ENCODE measurements at regions not wholly inside any gene's neighbourhood (a gene's known extent, or its start where the extent isn't known, plus 50 kb on each side); places are given as distances from the start of the nearest gene placed in this dataset.
A peak's percentile ranks its signal among the peaks of the same experiment; 100 is the strongest.

DNA sequence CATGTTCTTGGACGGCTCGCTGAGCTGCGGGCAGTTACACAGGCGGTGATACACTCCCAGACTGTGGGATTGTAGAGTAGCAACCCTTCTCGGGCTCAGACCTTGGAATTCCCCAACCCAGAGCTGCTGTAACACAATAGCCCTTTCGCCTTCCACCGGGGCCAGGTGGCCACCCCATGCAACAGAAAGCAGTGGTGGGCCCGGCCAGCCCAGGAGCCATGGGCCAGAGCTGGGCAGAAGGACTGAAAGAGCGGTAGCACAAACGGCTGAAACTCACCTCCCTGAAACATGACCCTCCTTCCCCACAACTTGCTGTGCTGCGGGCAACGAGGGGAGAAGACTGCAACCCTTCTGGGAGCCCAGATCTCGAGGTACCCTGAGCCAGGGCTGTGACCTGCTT is 429.0 kb downstream of the SLITRK1 start:
- Mint-ChIP-seq H3K4me1 (ENCODE audit: insufficient read depth, unreplicated experiment) (peaks cover 24% of the 10 kb centered on the region), H3K9me3 (ENCODE audit: unreplicated experiment) (no peaks in the 10 kb centered on the region), H3K4me3 (ENCODE audit: unreplicated experiment) (no peak overlapping the region), H3K27me3 (ENCODE audit: insufficient read depth, unreplicated experiment) (no peaks in the 10 kb centered on the region), H3K27ac (ENCODE audit: low read depth, unreplicated experiment) (no peak overlapping the region), H3K36me3 (ENCODE audit: insufficient read depth, unreplicated experiment) (peaks cover 6% of the 10 kb centered on the region)
- ChIA-PET CTCF (interaction anchor here (0.6 kb wide), 1 partner anchor 13 kb away, joined by 3 read pairs; no protein-coding TSS in a partner anchor), POLR2A (no interaction called here)
- BruUV-seq (replicated peaks), result no TSS peak
- DNase-seq (ENCODE audit: unreplicated experiment), result no peak
- intact Hi-C loops (cut with micrococcal nuclease), result no loop called here
- TF ChIP-seq, protein P1, sequence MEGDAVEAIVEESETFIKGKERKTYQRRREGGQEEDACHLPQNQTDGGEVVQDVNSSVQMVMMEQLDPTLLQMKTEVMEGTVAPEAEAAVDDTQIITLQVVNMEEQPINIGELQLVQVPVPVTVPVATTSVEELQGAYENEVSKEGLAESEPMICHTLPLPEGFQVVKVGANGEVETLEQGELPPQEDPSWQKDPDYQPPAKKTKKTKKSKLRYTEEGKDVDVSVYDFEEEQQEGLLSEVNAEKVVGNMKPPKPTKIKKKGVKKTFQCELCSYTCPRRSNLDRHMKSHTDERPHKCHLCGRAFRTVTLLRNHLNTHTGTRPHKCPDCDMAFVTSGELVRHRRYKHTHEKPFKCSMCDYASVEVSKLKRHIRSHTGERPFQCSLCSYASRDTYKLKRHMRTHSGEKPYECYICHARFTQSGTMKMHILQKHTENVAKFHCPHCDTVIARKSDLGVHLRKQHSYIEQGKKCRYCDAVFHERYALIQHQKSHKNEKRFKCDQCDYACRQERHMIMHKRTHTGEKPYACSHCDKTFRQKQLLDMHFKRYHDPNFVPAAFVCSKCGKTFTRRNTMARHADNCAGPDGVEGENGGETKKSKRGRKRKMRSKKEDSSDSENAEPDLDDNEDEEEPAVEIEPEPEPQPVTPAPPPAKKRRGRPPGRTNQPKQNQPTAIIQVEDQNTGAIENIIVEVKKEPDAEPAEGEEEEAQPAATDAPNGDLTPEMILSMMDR (IDR thresholded peaks at IDR 0.05; ENCODE audit: unreplicated experiment), result no peak

DNA sequence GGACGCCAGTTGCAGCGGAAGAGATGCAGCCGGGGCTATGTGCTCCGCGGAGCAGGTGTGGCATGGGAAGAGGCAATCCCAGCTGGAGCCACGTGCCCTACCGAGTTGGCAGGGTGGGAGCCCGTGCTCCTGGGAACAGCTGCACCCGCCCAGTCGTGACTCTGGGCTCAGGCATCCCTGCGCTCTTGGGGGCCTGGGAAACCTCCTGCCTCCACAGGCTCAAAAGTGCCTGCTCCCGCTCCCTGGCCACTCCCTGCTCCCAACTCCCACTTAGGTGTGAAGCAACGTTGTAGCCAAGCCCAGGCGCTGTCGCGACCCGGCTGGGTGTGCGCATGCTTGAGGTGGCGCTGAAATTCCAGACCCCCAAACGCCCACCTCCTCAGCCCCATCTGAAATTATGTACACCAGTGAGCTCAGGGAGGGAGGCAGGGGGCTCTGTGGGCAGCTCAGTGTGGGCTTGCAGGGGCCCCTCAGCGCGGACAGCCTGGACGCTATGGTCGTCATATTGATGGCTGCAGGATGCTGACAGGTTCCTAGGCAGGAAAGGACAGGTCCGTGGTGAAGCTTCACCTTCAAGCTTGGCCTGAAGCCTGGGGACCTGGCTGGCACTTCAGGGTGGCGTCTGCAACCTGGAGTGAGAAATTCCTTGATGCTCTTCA is 429.9 kb downstream of the SLITRK1 start:
- TF ChIP-seq, protein P1 (IDR thresholded peaks at IDR 0.05; ENCODE audit: unreplicated experiment), result no peak
- no peak overlapping the region for H3K4me3 Mint-ChIP-seq (ENCODE audit: unreplicated experiment)
- BruUV-seq (replicated peaks), result no TSS peak
- no peaks in the 10 kb centered on the region for H3K9me3 Mint-ChIP-seq (ENCODE audit: unreplicated experiment)
- ChIA-PET POLR2A (no interaction called here), CTCF (interaction anchor here (0.6 kb wide), 2 partner anchors 9 to 168 kb away, joined by 3 read pairs; no protein-coding TSS in a partner anchor)
- intact Hi-C loops (cut with micrococcal nuclease), result no loop called here
- H3K36me3 Mint-ChIP-seq (ENCODE audit: insufficient read depth, unreplicated experiment), result peaks cover 6% of the 10 kb centered on the region
- no peak overlapping the region for H3K27ac Mint-ChIP-seq (ENCODE audit: low read depth, unreplicated experiment)
- no peak for DNase-seq (ENCODE audit: unreplicated experiment)
- H3K4me1 Mint-ChIP-seq (ENCODE audit: insufficient read depth, unreplicated experiment), result peaks cover 24% of the 10 kb centered on the region
- no peaks in the 10 kb centered on the region for H3K27me3 Mint-ChIP-seq (ENCODE audit: insufficient read depth, unreplicated experiment)

GRCh38 chr13:83450591-83450990 is 431.7 kb downstream of the SLITRK1 start:
- Mint-ChIP-seq H3K36me3 (ENCODE audit: insufficient read depth, unreplicated experiment) (peaks cover 6% of the 10 kb centered on the region), H3K27me3 (ENCODE audit: insufficient read depth, unreplicated experiment) (no peaks in the 10 kb centered on the region), H3K4me1 (ENCODE audit: insufficient read depth, unreplicated experiment) (peaks cover 24% of the 10 kb centered on the region), H3K27ac (ENCODE audit: low read depth, unreplicated experiment) (peak overlapping the region; percentile 87), H3K4me3 (ENCODE audit: unreplicated experiment) (no peak overlapping the region), H3K9me3 (ENCODE audit: unreplicated experiment) (peaks cover 6% of the 10 kb centered on the region)
- TF ChIP-seq, protein P1 (IDR thresholded peaks at IDR 0.05; ENCODE audit: unreplicated experiment), result no peak
- POLR2A ChIA-PET, result interaction anchor here (1.0 to 2.3 kb wide), 3 partner anchors 9 to 235 kb away, joined by 3 to 7 read pairs (median 4); no protein-coding TSS in a partner anchor
- DNase-seq (ENCODE audit: unreplicated experiment), result peak; percentile 14
- intact Hi-C loops (cut with micrococcal nuclease), result no loop called here
- CTCF ChIA-PET, result interaction anchor here (0.9 kb wide), 1 partner anchor 66 kb away, joined by 3 read pairs; no protein-coding TSS in a partner anchor
- no TSS peak for BruUV-seq (replicated peaks)

DNA sequence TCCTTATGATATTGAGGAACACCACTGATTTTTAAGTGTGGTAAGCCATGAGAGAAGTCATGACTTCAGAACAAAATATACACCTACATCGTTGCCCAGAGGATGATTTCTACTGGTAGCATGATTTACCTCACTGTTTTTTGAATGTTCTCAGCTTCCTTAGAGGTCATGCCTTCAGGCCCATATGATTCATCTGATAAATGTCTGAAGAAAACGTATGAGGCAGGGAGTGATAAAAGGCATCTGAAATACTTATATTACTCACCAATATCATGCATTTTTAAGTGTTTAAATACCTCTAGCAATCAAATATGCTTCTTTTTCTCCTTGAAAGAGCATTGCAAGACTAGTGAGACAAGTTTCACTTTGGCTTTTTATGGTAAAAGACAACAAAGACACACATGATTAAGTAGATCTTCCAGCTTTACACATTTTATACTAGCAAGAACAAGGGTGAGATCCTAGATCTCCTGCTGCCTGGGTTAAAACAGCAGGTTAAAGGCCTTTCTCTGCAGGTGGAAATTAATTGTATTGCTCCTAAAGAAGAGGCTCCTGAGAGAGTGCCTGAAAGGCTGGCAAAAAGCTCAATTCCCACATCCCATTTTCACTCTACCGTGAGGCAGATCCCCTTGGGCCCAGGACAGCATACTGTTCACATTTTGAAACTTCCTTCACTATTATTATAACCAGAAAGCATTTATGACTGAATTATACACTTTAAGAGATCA is 432.4 kb downstream of the SLITRK1 start:
- TF ChIP-seq, protein P1 (IDR thresholded peaks at IDR 0.05; ENCODE audit: unreplicated experiment), result no peak
- BruUV-seq (replicated peaks), result TSS peak; percentile 81
- CTCF ChIA-PET, result no interaction called here
- H3K9me3 Mint-ChIP-seq (ENCODE audit: unreplicated experiment), result peaks cover 11% of the 10 kb centered on the region
- H3K36me3 Mint-ChIP-seq (ENCODE audit: insufficient read depth, unreplicated experiment), result peaks cover 3% of the 10 kb centered on the region
- intact Hi-C loops (cut with micrococcal nuclease), result no loop called here
- peak; percentile 64 for DNase-seq (ENCODE audit: unreplicated experiment)
- no peaks in the 10 kb centered on the region for H3K27me3 Mint-ChIP-seq (ENCODE audit: insufficient read depth, unreplicated experiment)
- H3K27ac Mint-ChIP-seq (ENCODE audit: low read depth, unreplicated experiment), result peak overlapping the region; percentile 87
- POLR2A ChIA-PET, result interaction anchor here (0.8 to 2.3 kb wide), 6 partner anchors 9 to 381 kb away, joined by 3 to 7 read pairs (median 3); no protein-coding TSS in a partner anchor
- peak overlapping the region; percentile 10 for H3K4me3 Mint-ChIP-seq (ENCODE audit: unreplicated experiment)
- peaks cover 24% of the 10 kb centered on the region for H3K4me1 Mint-ChIP-seq (ENCODE audit: insufficient read depth, unreplicated experiment)
